Hepatic stellate cell (primary cell): ENCODE measurements at regions not wholly inside any gene's neighbourhood (a gene's known extent, or its start where the extent isn't known, plus 50 kb on each side); places are given as distances from the start of the nearest gene placed in this dataset.

ENCODE experiments used
- DNase-seq: peaks from one replicate; pipeline ENCODE4 v3.0.0; 2011; ENCODE audit warnings: low spot score

DNA sequence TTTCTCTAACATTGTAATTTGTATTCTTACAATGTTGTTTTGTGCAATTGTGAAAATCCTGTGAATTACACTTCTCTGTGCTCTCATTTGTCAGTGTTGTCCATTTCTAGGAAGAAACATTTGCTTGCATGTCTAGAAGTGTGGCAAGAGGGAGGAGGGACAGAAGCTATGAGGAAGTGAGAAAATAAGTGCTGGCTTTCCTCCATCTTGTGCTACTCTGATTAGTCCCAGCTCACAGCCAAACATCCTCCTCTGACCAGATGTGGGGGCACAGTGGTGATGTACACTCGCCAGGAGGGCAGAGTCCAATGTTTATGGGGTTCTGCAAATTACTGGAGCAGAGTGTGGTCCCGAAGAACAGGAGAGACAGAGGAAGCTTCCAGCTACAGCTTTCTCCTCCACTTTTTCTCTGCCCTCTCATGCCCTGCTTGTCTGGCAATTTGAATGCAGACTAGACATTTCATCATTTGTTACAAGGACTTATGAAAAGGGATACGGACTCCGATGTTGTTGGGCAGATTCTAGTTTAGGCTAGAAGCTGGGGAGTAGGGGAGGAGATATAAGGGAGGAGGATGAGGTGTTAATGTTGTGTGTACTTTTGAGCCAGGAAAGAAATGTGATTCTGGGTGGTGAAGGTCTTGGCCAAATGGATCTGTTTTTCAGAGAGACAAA is 131.0 kb upstream of the C1GALT1 start:
- no peak for DNase-seq

DNA sequence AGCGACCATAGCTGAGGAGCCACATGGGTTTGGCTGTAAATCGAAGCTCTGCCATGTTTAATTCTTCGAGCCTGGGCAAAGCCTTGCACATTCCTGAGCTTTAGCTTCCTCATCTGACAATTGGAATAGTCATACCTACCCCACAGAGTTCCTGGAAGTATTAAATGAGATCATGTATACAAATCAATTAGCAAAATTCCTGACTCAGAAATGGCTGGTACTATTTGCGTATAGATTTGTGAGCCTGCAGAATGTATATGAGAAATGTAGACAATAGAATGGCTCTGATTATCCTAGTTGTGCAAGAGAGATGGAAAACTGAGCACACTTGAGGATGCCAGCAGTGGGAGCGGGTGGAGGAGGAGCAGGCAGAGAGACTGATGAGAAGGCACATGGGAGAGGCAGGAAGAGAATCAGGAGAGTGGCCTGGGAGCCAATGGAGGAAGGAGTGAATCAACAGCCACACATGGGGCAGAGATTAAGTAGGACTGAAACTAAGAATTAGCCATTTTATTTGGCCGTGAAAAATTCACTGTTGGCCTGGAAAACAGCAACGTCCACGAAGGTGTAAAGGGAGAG is 128.0 kb upstream of the C1GALT1 start:
- no peak for DNase-seq

DNA sequence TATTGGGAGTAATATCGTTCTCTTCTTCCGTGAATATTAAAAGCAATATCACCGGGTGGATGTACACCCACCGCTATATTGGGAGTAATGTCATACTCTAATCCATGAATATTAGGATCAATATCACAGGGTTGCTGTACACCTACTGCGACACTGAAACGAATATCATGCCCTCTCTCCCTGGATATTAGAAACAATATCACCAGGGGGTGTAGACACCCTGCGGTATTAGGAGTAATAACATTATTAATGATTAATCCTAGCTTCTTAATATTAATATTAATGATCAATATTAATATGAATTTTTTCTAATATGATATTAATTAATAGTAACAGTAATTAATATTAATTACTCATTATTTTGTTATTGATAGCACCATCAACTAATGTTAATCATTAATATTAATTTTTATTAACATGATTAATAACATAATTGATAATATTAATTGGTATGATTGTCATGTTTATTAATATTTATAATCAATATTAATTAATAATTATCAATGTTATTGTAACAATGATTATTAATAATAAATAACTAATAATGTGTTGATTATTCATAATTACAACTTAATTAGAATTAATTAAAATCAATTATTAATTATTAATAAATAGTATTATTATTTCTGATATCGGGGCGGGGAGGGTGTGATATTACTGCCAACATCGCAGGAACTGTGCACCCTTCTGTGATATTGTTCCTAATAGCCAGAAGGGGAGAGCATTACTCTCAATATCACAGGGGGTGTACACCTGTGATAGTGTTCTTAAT is 121.3 kb upstream of the C1GALT1 start:
- DNase-seq: no peak

- DNase-seq: no peak
Measured at GRCh38 chr7:7077945-7078344, 104.4 kb upstream of the C1GALT1 start.

GRCh38 chr7:7080802-7081201 is 101.5 kb upstream of the C1GALT1 start:
- DNase-seq: no peak

DNA sequence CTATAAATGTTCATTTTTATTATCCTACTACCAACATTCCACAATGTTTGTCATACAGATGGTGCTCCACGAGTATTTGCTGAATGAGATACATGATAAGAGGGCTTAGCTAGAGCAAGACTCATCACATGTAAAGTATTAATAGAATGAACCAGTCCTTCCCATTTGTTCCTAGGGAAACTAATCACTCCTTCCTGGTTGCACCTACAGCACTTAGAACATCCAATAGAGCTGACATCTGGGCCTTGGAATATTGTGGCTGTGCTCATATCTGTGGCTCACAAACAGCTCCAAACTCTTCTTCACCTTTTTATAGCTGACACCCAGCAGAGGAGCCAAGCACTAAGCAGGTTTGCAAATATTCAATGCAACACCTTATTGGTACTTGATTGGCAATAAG is 91.9 kb upstream of the C1GALT1 start:
- DNase-seq: no peak

DNA sequence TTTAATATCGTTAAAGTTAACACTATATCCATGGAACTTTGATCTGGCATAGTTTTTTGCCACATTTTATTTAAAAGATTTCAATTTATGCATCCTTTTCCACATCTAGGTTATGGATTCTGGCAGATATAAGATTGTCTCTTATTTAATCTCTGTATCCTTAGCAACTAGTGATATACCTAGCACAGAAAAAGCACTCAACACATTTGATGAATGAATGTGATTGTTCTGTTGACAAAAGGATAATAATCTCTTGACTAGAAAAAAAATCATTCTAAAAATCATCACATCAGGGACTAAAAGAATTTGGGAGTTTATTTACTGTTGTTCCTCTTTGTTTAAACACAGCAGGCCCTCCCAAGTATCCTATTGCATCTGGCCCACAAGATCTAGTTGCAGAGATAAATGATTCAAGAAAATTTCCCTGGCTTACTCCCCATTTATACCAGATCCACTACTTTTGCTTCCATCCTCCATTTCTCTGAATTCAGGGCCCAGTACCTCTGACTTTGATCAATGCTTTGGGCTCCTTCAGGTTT is 84.0 kb upstream of the C1GALT1 start:
- DNase-seq: no peak

DNA sequence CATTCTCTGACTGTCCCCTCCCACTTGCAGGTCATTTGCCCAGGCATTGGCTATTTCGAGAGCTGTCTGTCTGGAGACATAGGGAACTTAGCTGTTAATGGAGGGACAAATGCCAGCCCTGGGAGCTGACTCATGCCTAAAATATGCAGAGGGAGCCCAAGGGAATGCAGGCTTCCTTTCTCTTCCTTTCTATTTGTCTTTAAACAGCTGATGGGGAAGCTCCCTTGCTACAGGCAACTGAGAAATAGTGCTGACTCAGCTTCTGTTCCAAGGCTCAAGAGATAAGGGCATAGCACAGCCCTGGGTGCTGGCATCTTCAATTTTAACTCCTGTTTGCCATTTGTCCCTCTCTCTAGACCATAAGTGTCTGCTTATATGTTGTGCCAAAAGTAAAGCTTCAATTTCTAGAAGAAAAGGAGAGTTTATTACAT is 82.7 kb upstream of the C1GALT1 start:
- peak; percentile 73 for DNase-seq

GRCh38 chr7:7100432-7100849 is 81.9 kb upstream of the C1GALT1 start:
- DNase-seq: no peak

GRCh38 chr7:7102906-7103305 is 79.4 kb upstream of the C1GALT1 start:
- DNase-seq: no peak

- peak; percentile 55 for DNase-seq
Measured at GRCh38 chr7:7103343-7104313, 78.7 kb upstream of the C1GALT1 start.

GRCh38 chr7:7104314-7104698 is 78.0 kb upstream of the C1GALT1 start:
- no peak for DNase-seq

DNA sequence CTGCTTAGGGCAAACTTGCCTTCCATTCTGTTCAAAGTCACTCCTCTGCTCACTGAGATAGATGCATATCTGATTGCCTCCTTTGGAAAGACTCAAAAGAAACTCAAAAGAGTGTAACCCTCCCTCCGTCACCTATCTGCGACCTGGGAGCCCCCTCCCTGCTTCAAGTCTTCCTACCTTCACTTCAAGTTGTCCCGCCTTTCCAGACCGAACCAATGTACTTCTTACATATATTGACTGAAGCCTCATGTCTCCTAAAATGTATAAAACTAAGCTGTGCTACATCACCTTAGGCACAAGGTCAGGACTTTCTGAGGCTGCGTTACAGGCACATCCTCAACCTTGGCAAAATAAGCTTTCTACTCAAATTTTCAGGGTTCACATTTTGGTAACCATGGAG is 77.4 kb upstream of the C1GALT1 start:
- no peak for DNase-seq

DNA sequence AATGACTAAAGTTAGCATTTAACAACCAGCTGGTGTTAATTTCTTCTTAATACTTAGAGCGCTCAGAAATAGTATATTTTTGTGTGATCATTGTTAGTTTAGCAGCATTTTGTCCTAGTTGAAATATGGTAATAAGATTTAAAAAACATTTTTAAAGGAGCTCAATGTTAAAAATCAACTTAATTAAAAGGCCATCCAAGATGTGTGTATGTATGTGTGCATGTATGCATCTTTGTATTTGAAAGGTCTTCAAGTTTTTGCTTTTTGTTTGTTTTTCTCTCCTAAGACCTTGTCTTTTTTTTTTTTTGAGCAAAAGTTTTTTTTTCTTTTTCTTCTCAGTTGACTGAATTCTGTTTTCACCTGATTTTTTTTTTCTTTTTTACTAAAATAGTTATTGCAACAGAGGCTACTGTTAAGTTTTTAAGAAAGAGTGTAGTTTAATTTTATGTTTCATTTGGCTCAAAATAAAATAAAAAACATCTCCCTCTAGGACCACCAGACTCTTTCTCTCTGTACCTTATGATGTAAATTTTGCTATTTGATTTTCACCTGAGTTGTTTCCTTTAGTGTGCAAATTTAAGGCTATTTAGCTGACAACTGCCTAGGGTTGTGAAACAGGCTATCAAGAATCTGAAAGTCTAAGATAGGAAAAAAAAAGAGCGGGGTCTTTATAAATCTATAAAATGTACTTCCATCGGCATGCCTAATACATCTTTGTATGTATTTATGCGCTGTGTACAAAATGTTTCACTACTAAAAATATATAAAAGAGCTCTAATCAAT is 76.4 kb upstream of the C1GALT1 start:
- no peak for DNase-seq

- DNase-seq: no peak
Measured at GRCh38 chr7:7108931-7109330, 73.4 kb upstream of the C1GALT1 start.

- DNase-seq: no peak
Measured at GRCh38 chr7:7109934-7110333, 72.4 kb upstream of the C1GALT1 start.

GRCh38 chr7:7110706-7111105 is 71.6 kb upstream of the C1GALT1 start:
- DNase-seq: no peak

DNA sequence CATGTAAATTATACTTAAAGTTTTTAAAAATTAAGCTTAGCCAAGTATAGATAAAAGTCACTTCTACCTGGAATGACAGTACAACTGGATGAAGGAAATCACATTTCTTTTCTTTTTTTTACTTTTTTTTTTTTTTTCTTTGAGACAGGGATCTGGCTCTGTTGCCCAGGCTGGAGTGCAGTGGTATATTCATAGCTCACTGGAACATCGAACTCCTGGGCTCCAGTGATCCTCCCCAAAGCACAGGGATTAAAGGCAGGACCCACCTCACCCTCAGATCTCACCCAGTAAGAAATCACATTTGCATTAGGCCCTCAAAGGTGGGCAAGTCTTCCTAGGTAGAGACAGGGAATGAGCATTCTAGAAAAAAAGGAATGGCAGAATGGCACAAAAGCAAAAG is 69.5 kb upstream of the C1GALT1 start:
- DNase-seq: no peak

DNA sequence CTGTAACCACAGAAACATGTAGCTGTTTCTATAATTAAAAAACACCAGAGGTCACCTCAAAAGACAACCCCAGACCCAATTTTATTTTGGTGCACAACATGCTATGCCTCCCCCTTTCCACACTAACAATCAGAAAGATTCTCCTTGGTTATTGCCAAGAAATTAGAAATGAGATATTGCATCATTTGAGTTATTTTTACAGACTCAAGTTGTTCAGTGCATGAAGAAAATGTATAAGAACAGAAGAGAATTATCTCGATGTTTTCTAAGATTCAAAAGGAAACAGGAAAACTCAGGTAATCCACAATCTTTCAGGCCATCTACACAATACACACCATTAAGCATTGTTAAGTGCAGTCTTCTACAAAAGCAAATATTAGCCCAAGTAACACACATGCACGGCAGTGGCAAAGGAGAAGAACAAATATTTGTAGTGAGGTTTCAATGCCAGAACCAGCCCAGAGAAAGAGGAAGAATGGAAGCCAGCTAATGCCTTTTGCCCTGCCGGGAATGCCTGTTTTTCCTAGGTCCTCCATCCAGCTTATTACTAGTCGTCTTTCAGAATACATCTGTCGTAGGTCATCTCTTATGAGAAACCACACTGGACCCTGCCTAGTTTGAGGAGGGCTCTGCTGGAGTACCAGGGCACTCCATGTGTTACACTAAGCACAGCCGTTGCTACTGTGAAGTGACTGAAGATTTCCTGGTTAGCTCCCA is 67.6 kb upstream of the C1GALT1 start:
- no peak for DNase-seq

DNA sequence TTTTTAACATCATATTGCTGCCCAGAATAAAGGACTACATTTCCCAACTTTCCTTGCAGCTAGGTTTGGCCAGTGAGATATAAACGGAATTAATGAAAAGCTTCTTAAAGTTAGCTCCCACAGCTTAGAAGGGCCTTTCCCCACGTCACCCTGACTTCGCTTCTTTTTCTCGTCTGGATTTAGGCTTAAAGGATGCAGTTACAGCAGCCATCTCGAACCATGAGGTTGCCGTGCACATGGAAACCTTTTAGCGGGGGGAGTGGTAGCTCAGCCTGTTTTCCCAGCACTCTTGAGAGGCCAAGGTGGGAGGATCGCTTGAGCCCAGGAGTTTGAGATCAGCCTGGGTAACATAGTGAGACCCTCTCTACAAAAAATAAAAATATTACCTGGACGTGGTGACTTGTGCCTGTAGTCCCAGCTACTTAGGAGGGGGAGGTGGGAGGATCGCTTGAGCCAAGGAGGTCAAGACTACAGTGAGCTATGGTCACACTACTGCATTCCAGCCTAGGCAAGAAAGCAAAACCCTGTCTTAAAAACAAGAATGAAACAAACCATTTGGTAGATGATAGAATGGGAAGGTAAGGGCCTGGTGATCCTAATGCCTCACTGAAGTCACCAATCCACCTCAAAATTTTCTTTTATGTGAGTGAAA is 64.3 kb upstream of the C1GALT1 start:
- no peak for DNase-seq
